GM23338 (cell line): ENCODE measurements at regions not wholly inside any gene's neighbourhood (a gene's known extent, or its start where the extent isn't known, plus 50 kb on each side); places are given as distances from the start of the nearest gene placed in this dataset.

Experiments
- ATAC-seq: fragments of 200-7000 bp; cut with Tn5 transposase; 3 replicates; pipeline ENCODE4 v1.9.1; 2020
- DNase-seq: peaks from one replicate; pipeline ENCODE4 v3.0.0-alpha.2; 2015; ENCODE audit warnings: low spot score
- H2AFZ ChIP-seq: fragments of 200-600 bp; sonication (generic); 2 replicates; pipeline ENCODE4 v1.8.0; 2016; ENCODE audit warnings: antibody characterized with exemption, mild to moderate bottlenecking, moderate library complexity
- H3F3A ChIP-seq: fragments of 200-600 bp; sonication (generic); replicated peaks from 2 replicates; pipeline ENCODE4 v1.8.0; 2017; ENCODE audit warnings: antibody characterized with exemption, mixed run types, low read depth
- H3K27ac ChIP-seq: fragments of 200-600 bp; sonication (generic); 2 replicates; pipeline ENCODE4 v1.6.1; 2016; ENCODE audit warnings: low read depth
- H3K27me3 ChIP-seq: fragments of 200-600 bp; sonication (generic); 2 replicates; pipeline ENCODE4 v1.8.0; 2016; ENCODE audit warnings: mild to moderate bottlenecking, mixed run types, moderate library complexity; ENCODE audit not compliant: insufficient read depth
- H3K36me3 ChIP-seq: fragments of 200-600 bp; sonication (generic); 2 replicates; pipeline ENCODE4 v1.8.0; 2016; ENCODE audit warnings: mild to moderate bottlenecking; ENCODE audit not compliant: insufficient read depth
- H3K4me1 ChIP-seq: fragments of 200-600 bp; sonication (generic); 2 replicates; pipeline ENCODE4 v1.8.0; 2016; ENCODE audit warnings: mild to moderate bottlenecking, moderate library complexity; ENCODE audit not compliant: insufficient read depth
- H3K4me2 ChIP-seq: fragments of 200-600 bp; sonication (generic); 2 replicates; pipeline ENCODE4 v1.7.1; 2017; ENCODE audit warnings: mixed run types
- H3K4me3 ChIP-seq: fragments of 200-600 bp; sonication (generic); 2 replicates; pipeline ENCODE4 v1.6.1; 2016; ENCODE audit warnings: mixed run types
- H3K79me2 ChIP-seq: fragments of 200-600 bp; sonication (generic); replicated peaks from 2 replicates; pipeline ENCODE4 v1.8.0; 2017; ENCODE audit warnings: mild to moderate bottlenecking; ENCODE audit not compliant: insufficient read depth
- H3K9me2 ChIP-seq: fragments of 200-600 bp; sonication (generic); 2 replicates; pipeline ENCODE4 v1.8.0; 2017; ENCODE audit not compliant: insufficient read depth
- H4K20me1 ChIP-seq: fragments of 200-600 bp; sonication (generic); replicated peaks from 2 replicates; pipeline ENCODE4 v1.8.0; 2017; ENCODE audit warnings: mild to moderate bottlenecking; ENCODE audit not compliant: insufficient read depth
- H3K27ac Mint-ChIP-seq: 2 replicates; pipeline ENCODE4 v1.8.0; 2020; ENCODE audit warnings: inconsistent platforms, mild to moderate bottlenecking, moderate library complexity, mixed read lengths
- H3K27me3 Mint-ChIP-seq: 3 replicates; pipeline ENCODE4 v1.8.0; 2022; ENCODE audit warnings: low read depth, mild to moderate bottlenecking, moderate library complexity, mixed read lengths, inconsistent platforms; ENCODE audit not compliant: insufficient read depth, poor library complexity
- H3K36me3 Mint-ChIP-seq: 3 replicates; pipeline ENCODE4 v1.8.0; 2021; ENCODE audit warnings: low read depth, mild to moderate bottlenecking, inconsistent platforms, moderate library complexity, mixed read lengths
- H3K4me1 Mint-ChIP-seq: 3 replicates; pipeline ENCODE4 v1.8.0; 2020; ENCODE audit warnings: mild to moderate bottlenecking, inconsistent platforms, mixed read lengths
- H3K4me3 Mint-ChIP-seq: 3 replicates; pipeline ENCODE4 v1.8.0; 2021; ENCODE audit warnings: moderate library complexity, mild to moderate bottlenecking, inconsistent platforms, mixed read lengths
- H3K9me3 Mint-ChIP-seq: 3 replicates; pipeline ENCODE4 v1.8.0; 2020; ENCODE audit warnings: moderate library complexity, mild to moderate bottlenecking, inconsistent platforms, mixed read lengths
- CREB1 ChIP-seq: fragments of 250-450 bp; sonication (Bioruptor Pico); IDR thresholded peaks from 2 replicates; pipeline ENCODE4 v1.5.0; 2020; ENCODE audit warnings: low read depth, mild to moderate bottlenecking, moderate library complexity
- ETS1 ChIP-seq: IDR thresholded peaks from 2 replicates; pipeline ENCODE4 v1.6.1; 2016; ENCODE audit warnings: antibody characterized with exemption
- EZH2phosphoT487 ChIP-seq: fragments of 200-600 bp; sonication (generic); IDR thresholded peaks from one replicate; pipeline ENCODE4 v1.8.1; 2018; ENCODE audit warnings: antibody characterized with exemption; ENCODE audit not compliant: unreplicated experiment
- JUNB ChIP-seq: IDR thresholded peaks from one replicate; pipeline ENCODE4 v1.6.1; 2016; ENCODE audit warnings: antibody characterized with exemption; ENCODE audit not compliant: unreplicated experiment
- POLR2AphosphoS5 ChIP-seq: IDR thresholded peaks from 2 replicates; pipeline ENCODE4 v1.6.1; 2016; ENCODE audit warnings: antibody characterized with exemption, low read depth
- STAT1 ChIP-seq: IDR thresholded peaks from one replicate; pipeline ENCODE4 v1.6.1; 2016; ENCODE audit warnings: antibody characterized with exemption; ENCODE audit not compliant: unreplicated experiment
- ZNF114 ChIP-seq: fragments of 250-450 bp; sonication (Bioruptor Pico); IDR thresholded peaks from 2 replicates; pipeline ENCODE4 v1.5.0; 2020; ENCODE audit warnings: mild to moderate bottlenecking, moderate library complexity
- TF ChIP-seq, protein P1 (sequence below): IDR thresholded peaks from one replicate; pipeline ENCODE4 v1.6.1; 2018; ENCODE audit warnings: antibody characterized with exemption; ENCODE audit not compliant: unreplicated experiment
- TF ChIP-seq, protein P2 (sequence below): fragments of 250-450 bp; sonication (Bioruptor Pico); IDR thresholded peaks from 2 replicates; pipeline ENCODE4 v1.5.0; 2020; ENCODE audit warnings: mild to moderate bottlenecking, moderate library complexity

- TF ChIP-seq STAT1 (no peak), ETS1 (no peak), ZNF114 (no peak), POLR2AphosphoS5 (no peak)
- TF ChIP-seq, protein P1, sequence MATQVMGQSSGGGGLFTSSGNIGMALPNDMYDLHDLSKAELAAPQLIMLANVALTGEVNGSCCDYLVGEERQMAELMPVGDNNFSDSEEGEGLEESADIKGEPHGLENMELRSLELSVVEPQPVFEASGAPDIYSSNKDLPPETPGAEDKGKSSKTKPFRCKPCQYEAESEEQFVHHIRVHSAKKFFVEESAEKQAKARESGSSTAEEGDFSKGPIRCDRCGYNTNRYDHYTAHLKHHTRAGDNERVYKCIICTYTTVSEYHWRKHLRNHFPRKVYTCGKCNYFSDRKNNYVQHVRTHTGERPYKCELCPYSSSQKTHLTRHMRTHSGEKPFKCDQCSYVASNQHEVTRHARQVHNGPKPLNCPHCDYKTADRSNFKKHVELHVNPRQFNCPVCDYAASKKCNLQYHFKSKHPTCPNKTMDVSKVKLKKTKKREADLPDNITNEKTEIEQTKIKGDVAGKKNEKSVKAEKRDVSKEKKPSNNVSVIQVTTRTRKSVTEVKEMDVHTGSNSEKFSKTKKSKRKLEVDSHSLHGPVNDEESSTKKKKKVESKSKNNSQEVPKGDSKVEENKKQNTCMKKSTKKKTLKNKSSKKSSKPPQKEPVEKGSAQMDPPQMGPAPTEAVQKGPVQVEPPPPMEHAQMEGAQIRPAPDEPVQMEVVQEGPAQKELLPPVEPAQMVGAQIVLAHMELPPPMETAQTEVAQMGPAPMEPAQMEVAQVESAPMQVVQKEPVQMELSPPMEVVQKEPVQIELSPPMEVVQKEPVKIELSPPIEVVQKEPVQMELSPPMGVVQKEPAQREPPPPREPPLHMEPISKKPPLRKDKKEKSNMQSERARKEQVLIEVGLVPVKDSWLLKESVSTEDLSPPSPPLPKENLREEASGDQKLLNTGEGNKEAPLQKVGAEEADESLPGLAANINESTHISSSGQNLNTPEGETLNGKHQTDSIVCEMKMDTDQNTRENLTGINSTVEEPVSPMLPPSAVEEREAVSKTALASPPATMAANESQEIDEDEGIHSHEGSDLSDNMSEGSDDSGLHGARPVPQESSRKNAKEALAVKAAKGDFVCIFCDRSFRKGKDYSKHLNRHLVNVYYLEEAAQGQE = no peak
Measured at GRCh38 chr5:9919306-9920030, 289.3 kb upstream of the TAS2R1 start (continued).

DNA sequence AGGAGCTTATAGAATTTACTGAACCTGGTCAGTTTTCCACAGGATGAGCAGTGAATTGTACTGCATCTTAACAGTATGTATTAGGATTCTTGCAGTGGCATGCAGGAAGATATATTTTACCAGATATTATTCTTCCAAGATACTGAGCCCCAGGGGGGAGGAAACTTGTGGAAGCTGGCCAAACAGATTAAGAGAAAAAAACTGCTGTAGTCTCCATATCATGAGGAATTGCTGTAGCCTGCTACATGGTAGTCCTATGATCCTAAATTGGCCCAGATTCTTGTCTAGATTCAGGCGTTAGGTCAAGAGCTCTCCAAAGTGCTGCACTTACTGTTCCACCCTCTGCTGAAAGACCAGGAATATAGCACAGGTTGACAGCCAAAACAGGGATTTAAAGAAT lies 275.5 kb upstream of the TAS2R1 start:
- no peak for ATAC-seq
- 0 out of 2 replicates have a peak, but pooled peaks cover 4% of the 10 kb centered on the region for H3K9me2 ChIP-seq
- no peak overlapping the region for H2AFZ ChIP-seq
- no peaks in the 10 kb centered on the region for H3F3A ChIP-seq
- DNase-seq = no peak
- H3K36me3 Mint-ChIP-seq = no peaks in the 10 kb centered on the region
- no peaks in the 10 kb centered on the region for H3K27me3 Mint-ChIP-seq
- no peaks in the 10 kb centered on the region for H3K36me3 ChIP-seq
- no peak overlapping the region for H3K4me3 Mint-ChIP-seq
- no peak overlapping the region for H3K4me3 ChIP-seq
- H4K20me1 ChIP-seq = no peaks in the 10 kb centered on the region
- H3K4me1 Mint-ChIP-seq = no peaks in the 10 kb centered on the region
- H3K27ac Mint-ChIP-seq = no peak overlapping the region
- no peak overlapping the region for H3K4me2 ChIP-seq
- no peaks in the 10 kb centered on the region for H3K79me2 ChIP-seq
- H3K9me3 Mint-ChIP-seq = no peaks in the 10 kb centered on the region
- no peaks in the 10 kb centered on the region for H3K4me1 ChIP-seq
- no peak overlapping the region for H3K27ac ChIP-seq
- no peaks in the 10 kb centered on the region for H3K27me3 ChIP-seq
- no peak for TF ChIP-seq STAT1
- no peak for TF ChIP-seq CREB1 (CRISPR knock-in tag)
- TF ChIP-seq ZNF114 = no peak
- no peak for TF ChIP-seq EZH2phosphoT487
- no peak for TF ChIP-seq JUNB
- TF ChIP-seq POLR2AphosphoS5 = no peak
- TF ChIP-seq, protein P2, sequence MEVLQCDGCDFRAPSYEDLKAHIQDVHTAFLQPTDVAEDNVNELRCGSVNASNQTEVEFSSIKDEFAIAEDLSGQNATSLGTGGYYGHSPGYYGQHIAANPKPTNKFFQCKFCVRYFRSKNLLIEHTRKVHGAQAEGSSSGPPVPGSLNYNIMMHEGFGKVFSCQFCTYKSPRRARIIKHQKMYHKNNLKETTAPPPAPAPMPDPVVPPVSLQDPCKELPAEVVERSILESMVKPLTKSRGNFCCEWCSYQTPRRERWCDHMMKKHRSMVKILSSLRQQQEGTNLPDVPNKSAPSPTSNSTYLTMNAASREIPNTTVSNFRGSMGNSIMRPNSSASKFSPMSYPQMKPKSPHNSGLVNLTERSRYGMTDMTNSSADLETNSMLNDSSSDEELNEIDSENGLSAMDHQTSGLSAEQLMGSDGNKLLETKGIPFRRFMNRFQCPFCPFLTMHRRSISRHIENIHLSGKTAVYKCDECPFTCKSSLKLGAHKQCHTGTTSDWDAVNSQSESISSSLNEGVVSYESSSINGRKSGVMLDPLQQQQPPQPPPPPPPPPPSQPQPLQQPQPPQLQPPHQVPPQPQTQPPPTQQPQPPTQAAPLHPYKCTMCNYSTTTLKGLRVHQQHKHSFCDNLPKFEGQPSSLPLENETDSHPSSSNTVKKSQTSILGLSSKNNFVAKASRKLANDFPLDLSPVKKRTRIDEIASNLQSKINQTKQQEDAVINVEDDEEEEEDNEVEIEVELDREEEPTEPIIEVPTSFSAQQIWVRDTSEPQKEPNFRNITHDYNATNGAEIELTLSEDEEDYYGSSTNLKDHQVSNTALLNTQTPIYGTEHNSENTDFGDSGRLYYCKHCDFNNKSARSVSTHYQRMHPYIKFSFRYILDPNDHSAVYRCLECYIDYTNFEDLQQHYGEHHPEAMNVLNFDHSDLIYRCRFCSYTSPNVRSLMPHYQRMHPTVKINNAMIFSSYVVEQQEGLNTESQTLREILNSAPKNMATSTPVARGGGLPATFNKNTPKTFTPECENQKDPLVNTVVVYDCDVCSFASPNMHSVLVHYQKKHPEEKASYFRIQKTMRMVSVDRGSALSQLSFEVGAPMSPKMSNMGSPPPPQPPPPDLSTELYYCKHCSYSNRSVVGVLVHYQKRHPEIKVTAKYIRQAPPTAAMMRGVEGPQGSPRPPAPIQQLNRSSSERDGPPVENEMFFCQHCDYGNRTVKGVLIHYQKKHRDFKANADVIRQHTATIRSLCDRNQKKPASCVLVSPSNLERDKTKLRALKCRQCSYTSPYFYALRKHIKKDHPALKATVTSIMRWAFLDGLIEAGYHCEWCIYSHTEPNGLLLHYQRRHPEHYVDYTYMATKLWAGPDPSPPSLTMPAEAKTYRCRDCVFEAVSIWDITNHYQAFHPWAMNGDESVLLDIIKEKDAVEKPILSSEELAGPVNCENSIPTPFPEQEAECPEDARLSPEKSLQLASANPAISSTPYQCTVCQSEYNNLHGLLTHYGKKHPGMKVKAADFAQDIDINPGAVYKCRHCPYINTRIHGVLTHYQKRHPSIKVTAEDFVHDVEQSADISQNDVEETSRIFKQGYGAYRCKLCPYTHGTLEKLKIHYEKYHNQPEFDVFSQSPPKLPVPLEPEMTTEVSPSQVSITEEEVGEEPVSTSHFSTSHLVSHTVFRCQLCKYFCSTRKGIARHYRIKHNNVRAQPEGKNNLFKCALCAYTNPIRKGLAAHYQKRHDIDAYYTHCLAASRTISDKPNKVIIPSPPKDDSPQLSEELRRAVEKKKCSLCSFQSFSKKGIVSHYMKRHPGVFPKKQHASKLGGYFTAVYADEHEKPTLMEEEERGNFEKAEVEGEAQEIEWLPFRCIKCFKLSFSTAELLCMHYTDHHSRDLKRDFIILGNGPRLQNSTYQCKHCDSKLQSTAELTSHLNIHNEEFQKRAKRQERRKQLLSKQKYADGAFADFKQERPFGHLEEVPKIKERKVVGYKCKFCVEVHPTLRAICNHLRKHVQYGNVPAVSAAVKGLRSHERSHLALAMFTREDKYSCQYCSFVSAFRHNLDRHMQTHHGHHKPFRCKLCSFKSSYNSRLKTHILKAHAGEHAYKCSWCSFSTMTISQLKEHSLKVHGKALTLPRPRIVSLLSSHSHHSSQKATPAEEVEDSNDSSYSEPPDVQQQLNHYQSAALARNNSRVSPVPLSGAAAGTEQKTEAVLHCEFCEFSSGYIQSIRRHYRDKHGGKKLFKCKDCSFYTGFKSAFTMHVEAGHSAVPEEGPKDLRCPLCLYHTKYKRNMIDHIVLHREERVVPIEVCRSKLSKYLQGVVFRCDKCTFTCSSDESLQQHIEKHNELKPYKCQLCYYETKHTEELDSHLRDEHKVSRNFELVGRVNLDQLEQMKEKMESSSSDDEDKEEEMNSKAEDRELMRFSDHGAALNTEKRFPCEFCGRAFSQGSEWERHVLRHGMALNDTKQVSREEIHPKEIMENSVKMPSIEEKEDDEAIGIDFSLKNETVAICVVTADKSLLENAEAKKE (CRISPR knock-in tag) = no peak
